HepG2 (cell line): ENCODE measurements at regions not wholly inside any gene's neighbourhood (a gene's known extent, or its start where the extent isn't known, plus 50 kb on each side); places are given as distances from the start of the nearest gene placed in this dataset.

Experiments used
- ATAC-seq: fragments of 200-7000 bp; cut with Tn5 transposase; 3 replicates; pipeline ENCODE4 v1.9.1; 2020; ENCODE audit warnings: mild to moderate bottlenecking, moderate library complexity
- BruUV-seq: library from RNA; stranded (reverse); fragments of 400-500 nt; replicated peaks from 2 replicates; lab custom pipeline; 2021; lab: Mats Ljungman, UMichigan
- CTCF ChIA-PET: fragments of 300-600 bp; formaldehyde crosslinking; extraction: SDS; loops from one replicate; lab custom pipeline; 2021; ENCODE audit warnings: low total read pairs, inconsistent platforms, low intra/inter-chr PET ratio; lab: Yijun Ruan, JAX
- POLR2A ChIA-PET: fragments of 350-600 bp; sonication (Branson Sonifier 250); formaldehyde crosslinking; loops from one replicate; lab custom pipeline; 2020; ENCODE audit warnings: antibody characterized with exemption, inconsistent platforms; lab: Yijun Ruan, JAX
- DNase-seq: peaks from one replicate; pipeline ENCODE4 v3.0.0-alpha.2; 2015; ENCODE audit warnings: low spot score
- FAIRE-seq: peaks from 3 replicates; lab custom pipeline; 2011; peaks lifted over from hg19 to GRCh38; lab: Jason Lieb, UNC
- H2AFZ ChIP-seq: one replicate; pipeline ENCODE4 v1.6.1; 2011; ENCODE audit warnings: low read length, inconsistent platforms
- H3K27ac ChIP-seq: fragments of 300-600 bp; 3 replicates; pipeline ENCODE4 v1.8.0; 2011; ENCODE audit warnings: mixed run types, mild to moderate bottlenecking, mixed read lengths, low read length, inconsistent platforms; ENCODE audit not compliant: insufficient read depth; ENCODE audit errors: extremely low read length
- H3K27me3 ChIP-seq, 2 experiments: fragments of 200-600 bp in 1 of 2; 2 replicates in 1 of 2; 3 replicates in 1 of 2; pipeline versions ENCODE4 v1.6.0 to v1.8.0; 2011; ENCODE audit warnings: low read length in 2 of 2, mild to moderate bottlenecking in 2 of 2, moderate library complexity in 2 of 2, inconsistent platforms in 1 of 2; ENCODE audit not compliant: insufficient read depth in 2 of 2, control insufficient read depth in 1 of 2
- H3K36me3 ChIP-seq, 2 experiments: fragments of 200-600 bp in 1 of 2; replicated peaks in 1 of 2; 2 replicates in 1 of 2; 3 replicates in 1 of 2; pipeline versions ENCODE4 v1.5.1 to v1.8.0; 2011; ENCODE audit warnings: low read length in 2 of 2, inconsistent platforms in 1 of 2; ENCODE audit not compliant: insufficient read depth in 2 of 2, control insufficient read depth in 1 of 2
- H3K4me1 ChIP-seq: 2 replicates; pipeline ENCODE4 v1.5.1; 2012; ENCODE audit warnings: low read length, inconsistent platforms; ENCODE audit not compliant: insufficient read depth
- H3K4me2 ChIP-seq: 2 replicates; pipeline ENCODE4 v1.6.0; 2011; ENCODE audit warnings: low read depth, low read length, inconsistent platforms
- H3K4me3 ChIP-seq, 3 experiments: fragments of 200-600 bp in 1 of 3; sonication (generic), shearing (Covaris generic) in 1 of 3; replicated peaks in 1 of 3; 2 replicates each; pipeline ENCODE4 v1.5.1; 2011 to 2016; ENCODE audit warnings: low read length in 3 of 3, inconsistent platforms in 2 of 3, low read depth in 2 of 3, mild to moderate bottlenecking in 2 of 3, control low read depth in 1 of 3, mixed read lengths in 1 of 3; ENCODE audit not compliant: insufficient read depth in 1 of 3
- H3K79me2 ChIP-seq: one replicate; pipeline ENCODE4 v1.6.1; 2011; ENCODE audit warnings: low read length, inconsistent platforms; ENCODE audit not compliant: insufficient read depth
- H3K9ac ChIP-seq: 2 replicates; pipeline ENCODE4 v1.6.0; 2011; ENCODE audit warnings: mild to moderate bottlenecking, low read depth, low read length, inconsistent platforms; ENCODE audit not compliant: insufficient read depth
- H3K9me3 ChIP-seq: 2 replicates; pipeline ENCODE4 v1.5.1; 2012; ENCODE audit warnings: mild to moderate bottlenecking, low read length
- H4K20me1 ChIP-seq: 2 replicates; pipeline ENCODE4 v1.6.0; 2011; ENCODE audit warnings: inconsistent platforms, mild to moderate bottlenecking, low read length, moderate library complexity; ENCODE audit not compliant: insufficient read depth
- AKAP8 ChIP-seq: sonication (generic); formaldehyde crosslinking; IDR thresholded peaks from 2 replicates; pipeline ENCODE4 v1.5.1; 2020; ENCODE audit warnings: mild to moderate bottlenecking, missing genetic modification reagents
- E2F5 ChIP-seq: sonication (generic); formaldehyde crosslinking; conservative IDR thresholded peaks from 2 replicates; pipeline ENCODE4 v1.4.0; 2020; ENCODE audit warnings: missing genetic modification reagents
- GATAD2A ChIP-seq: IDR thresholded peaks from 2 replicates; pipeline ENCODE4 v1.6.1; 2016
- IRF2 ChIP-seq: IDR thresholded peaks from 2 replicates; pipeline ENCODE4 v1.6.1; 2018; ENCODE audit warnings: missing genetic modification reagents, missing compliant biosample characterization
- PAX8 ChIP-seq: sonication (generic); formaldehyde crosslinking; IDR thresholded peaks from 2 replicates; pipeline ENCODE4 v1.8.0; 2022; ENCODE audit warnings: mild to moderate bottlenecking, missing genetic modification reagents, borderline replicate concordance
- PRDM4 ChIP-seq: sonication (generic); formaldehyde crosslinking; IDR thresholded peaks from 2 replicates; pipeline ENCODE4 v1.9.0; 2021; ENCODE audit warnings: missing genetic modification reagents, borderline replicate concordance
- PTBP1 ChIP-seq: fragments of 200-400 bp; formaldehyde crosslinking; IDR thresholded peaks from 2 replicates; pipeline ENCODE4 v1.6.1; 2018; ENCODE audit warnings: low read length, low read depth; ENCODE audit not compliant: poor library complexity, severe bottlenecking
- SETDB1 ChIP-seq: sonication (generic); formaldehyde crosslinking; IDR thresholded peaks from 2 replicates; pipeline ENCODE4 v1.5.1; 2020; ENCODE audit warnings: missing genetic modification reagents, mild to moderate bottlenecking, borderline replicate concordance
- ZBTB39 ChIP-seq: sonication (generic); formaldehyde crosslinking; IDR thresholded peaks from 2 replicates; pipeline ENCODE4 v1.5.0; 2020; ENCODE audit warnings: missing genetic modification reagents
- ZFX ChIP-seq: sonication (generic); formaldehyde crosslinking; IDR thresholded peaks from 2 replicates; pipeline ENCODE4 v1.4.0; 2020; ENCODE audit warnings: mild to moderate bottlenecking, low read depth, missing genetic modification reagents, moderate library complexity
- ZNF597 ChIP-seq: sonication (generic); formaldehyde crosslinking; IDR thresholded peaks from 2 replicates; pipeline ENCODE4 v1.5.0; 2020; ENCODE audit warnings: missing genetic modification reagents
- WGBS: methylation state at CpG from one replicate; pipeline ENCODE4 v1.1.6; 2017; ENCODE audit warnings: low lambda C conversion rate; 5-methylcytosine and 5-hydroxymethylcytosine counted together
- in situ Hi-C: cut with HindIII; loops from 2 replicates; pipeline ENCODE4 v1.10.0; 2017; ENCODE audit warnings: low pct_unique_long_range_greater_than_20kb; ENCODE audit not compliant: extremely low pct_ligation_motif_present
- intact Hi-C: fragments of 100-400 bp; cut with micrococcal nuclease; formaldehyde crosslinking; loops from one replicate; pipeline ENCODE4 v1.10.0; 2022; ENCODE audit not compliant: unreplicated experiment

GRCh38 chr3:89052386-89052785 is 55.0 kb upstream of the EPHA3 start:
- ATAC-seq (no peak), DNase-seq (no peak), FAIRE-seq (no peak)
- Histone ChIP-seq H3K79me2 (no peaks in the 10 kb centered on the region), H3K36me3 (no peaks in the 10 kb centered on the region), H3K4me2 (no peak overlapping the region), H3K9ac (no peak overlapping the region), H3K9me3 (no peaks in the 10 kb centered on the region), H3K27me3 (no peaks in the 10 kb centered on the region), H4K20me1 (no peaks in the 10 kb centered on the region), H3K4me1 (no peaks in the 10 kb centered on the region), H3K27ac (no peak overlapping the region), H3K4me3 (no peak overlapping the region), H2AFZ (no peak overlapping the region)
- TF ChIP-seq PRDM4 (CRISPR knock-in tag) (no peak), ZBTB39 (CRISPR knock-in tag) (no peak), SETDB1 (CRISPR knock-in tag) (no peak), ZNF597 (CRISPR knock-in tag) (no peak), PAX8 (CRISPR knock-in tag) (no peak), PTBP1 (no peak), ZFX (CRISPR knock-in tag) (no peak), GATAD2A (CRISPR knock-in tag) (no peak), E2F5 (CRISPR knock-in tag) (no peak), AKAP8 (no peak), IRF2 (CRISPR knock-in tag) (no peak)
- BruUV-seq = no TSS peak
- 56% methylated on average over 3 of the region's 3 CpGs for WGBS
- ChIA-PET CTCF (no interaction called here), POLR2A (no interaction called here)
- intact Hi-C loops = no loop called here
- in situ Hi-C loops = no loop called here
